ENCODE measurements at regions not wholly inside any gene's neighbourhood (a gene's known extent, or its start where the extent isn't known, plus 50 kb on each side); places are given as distances from the start of the nearest gene placed in this dataset.

DNA sequence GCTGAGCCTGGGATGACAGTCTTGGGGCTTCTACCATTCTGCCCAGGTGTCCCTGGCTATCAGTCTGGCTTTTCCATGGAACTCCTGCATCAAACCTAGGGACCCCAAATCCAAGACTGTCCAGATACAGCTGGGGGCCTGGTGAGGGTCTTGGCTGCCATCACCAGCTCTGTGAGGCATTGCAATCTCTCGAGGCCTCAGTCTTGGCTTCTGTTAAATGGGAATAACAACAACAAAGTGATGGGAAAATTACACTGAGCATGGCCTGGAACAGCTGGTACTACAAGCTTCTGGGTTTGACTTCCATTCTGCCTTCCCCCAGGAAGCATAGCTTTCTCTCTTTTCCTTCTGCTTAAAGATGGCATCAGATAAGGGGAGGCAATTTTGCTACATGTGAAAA, 50.0 kb upstream of the LCTL start:
- no peak for DNase-seq

DNA sequence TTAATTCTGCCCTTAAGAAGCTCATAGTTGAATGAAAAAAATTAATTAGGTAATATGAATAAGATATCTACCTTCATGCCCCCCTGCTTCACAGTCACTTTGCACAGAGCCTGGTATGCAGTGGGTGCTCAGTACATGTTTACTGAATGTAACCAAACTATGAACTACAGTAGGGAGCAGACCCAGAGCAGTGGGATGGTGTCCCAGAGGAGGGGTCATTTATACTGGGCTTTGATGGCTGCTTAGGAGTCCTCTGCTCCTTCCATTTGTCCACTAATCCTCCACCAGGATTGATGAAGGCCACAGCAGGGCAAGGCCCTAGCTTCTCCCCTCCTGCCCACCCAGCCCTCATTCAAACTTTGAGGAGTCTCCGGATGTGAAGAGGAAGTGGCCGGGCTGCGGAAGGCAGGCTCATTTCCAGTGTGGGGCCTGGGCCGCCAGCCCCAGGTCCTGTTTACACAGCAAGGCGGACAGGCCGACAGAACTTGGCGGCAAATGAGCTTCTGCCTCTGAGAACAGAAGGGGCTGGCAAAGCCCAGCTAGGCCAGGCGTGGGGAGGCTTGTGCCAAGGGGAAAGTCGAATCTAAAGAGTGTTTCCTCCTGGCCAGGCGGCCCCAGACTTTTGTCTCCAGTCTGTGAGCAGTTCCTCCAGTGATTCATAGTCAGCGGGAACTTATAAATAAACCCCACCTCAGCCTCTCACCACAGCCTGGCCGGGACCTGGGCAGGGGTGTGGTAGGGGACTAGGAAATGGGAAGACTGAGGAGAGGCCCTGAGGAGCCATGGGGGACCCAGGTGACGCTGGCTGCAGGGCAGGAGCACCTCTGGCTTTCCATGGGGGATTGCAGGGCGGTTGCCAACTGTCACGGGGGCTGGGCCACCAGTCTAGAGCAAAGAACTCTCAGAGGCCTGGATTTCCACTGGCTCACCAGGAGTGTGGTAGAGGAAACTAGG, 51.6 kb upstream of the LCTL start:
- DNase-seq, result no peak

DNA sequence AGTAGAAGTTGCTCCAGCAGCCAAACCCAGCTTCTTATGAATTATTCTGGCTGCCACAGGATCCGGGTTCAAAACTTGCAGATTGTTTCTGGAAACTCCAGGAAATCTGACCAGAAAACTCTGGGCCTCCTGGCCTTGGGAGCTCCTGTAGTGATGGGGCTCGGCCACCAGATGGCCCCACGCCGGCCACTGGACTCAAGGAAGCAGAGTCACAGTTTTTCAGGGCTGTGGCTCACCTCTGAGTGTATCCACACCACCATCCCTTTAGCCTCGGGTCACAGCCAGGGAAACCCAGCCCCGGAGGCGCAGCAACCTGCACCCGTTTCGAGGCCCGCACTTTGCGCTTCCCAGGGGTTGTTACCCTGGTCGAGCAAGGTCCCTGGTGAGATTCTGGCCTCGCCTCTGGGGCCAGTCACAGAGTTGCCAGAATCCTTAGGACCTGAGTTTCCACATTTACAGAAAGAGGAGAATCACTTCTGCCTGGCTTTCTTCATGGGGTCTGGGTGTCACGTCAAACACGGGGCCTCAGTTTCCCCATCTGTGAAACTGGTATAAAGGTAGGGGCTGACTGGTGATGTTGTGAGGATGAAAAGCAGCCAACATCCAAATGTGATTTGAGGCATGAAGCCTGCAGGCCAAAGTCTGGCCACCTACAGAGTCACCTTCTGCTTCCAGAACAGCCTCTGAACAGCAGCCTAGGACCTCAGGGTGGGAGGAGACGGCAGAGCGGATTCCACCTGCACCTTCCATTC, 53.5 kb upstream of the LCTL start:
- DNase-seq, result peak; percentile 66

DNA sequence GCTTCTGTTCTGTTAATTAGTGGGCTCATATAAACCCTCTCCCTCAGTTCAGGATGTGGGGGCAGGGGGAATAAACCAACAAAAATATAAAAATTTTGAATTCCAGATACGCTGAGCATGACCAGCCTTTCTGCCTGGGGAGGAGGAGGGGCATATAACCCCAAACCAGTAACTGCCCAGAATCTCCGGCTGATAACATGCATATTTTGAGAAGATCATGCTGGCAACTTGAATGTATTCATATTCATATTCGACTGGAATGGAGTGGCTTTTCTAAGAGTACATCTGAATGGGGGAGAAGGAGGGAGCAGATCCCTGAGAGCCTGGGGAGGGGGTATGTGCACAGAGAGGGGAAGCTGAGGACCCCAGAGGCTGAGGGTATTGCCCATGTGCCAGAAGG, 54.5 kb upstream of the LCTL start:
- no peak for DNase-seq

DNA sequence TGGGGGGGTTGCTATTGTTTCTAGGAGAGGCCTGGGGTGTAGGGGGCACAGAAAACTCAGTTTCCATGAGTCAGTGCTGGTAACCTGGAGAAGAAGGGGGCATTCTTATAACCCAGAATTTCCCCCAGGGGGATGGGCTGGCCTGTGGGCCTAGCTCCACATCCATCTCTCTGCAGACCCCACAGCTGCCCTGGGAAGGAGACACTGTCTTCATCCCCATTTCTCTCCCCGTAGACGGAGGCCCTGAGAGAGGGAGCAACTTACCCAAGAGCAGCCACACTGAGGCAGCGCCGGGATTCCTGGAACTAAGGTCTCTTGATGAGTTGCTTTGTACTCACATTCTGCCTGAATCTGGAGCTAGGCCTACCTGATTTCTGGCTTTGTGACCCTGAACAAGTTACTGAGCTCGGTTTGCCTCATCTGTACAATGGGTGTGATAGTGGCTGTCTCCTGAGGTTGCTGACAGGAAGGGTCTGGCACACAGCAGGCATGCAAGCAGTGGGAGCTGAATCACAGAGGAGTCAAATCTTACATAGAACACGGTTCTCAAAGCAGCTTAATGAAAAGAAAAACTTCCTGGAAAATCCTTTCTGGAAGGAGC, 55.0 kb upstream of the LCTL start:
- DNase-seq, result no peak

DNA sequence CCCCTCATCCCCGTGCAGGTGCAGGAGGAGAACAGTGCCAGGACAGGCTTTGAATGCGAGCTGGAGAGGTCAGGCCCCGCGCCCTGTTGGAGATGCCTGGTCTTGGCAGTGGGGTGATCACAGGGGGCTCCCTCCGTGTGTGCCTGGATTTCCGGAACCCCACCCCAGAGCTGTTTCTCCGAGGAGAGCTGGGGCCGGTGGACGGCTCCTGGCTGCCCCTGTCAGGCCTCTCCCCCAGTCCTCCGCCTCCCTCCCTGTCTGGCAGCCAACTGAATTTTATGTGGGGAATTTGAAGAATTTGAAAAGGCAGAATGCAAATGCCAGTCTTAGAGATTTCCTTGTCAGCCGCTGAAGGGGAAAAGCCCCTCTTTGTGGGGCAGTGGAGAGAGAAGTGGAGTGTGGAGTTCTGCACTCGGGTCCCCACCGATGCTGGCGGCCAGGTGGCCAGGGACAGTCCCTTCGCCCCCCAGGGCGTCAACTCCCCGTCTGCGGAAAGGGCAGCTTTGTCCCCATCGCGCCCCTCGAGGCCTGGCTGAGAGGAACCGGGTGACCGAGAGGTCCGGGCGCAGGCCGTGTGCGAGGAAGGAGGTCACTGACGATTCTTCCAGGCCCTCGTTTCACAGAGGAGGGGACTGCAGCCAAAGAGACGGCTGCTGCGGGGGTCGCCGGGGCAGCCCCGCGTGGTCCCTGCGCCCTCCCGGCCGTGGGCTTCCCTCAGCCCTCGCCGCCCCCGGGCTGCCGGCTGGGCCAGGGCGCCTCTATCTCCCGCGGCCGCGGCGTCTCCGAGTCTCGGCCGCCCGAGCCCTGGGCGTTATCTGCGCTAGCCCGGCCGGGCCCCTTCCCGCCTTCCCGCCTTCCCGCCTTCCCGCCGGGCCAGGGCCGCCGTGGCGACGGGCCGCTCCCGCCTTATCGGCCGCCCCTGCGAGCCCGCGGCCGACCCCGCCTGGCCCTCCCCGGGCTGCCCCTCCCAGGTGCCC, 56.0 kb upstream of the LCTL start:
- DNase-seq, result no peak

DNA sequence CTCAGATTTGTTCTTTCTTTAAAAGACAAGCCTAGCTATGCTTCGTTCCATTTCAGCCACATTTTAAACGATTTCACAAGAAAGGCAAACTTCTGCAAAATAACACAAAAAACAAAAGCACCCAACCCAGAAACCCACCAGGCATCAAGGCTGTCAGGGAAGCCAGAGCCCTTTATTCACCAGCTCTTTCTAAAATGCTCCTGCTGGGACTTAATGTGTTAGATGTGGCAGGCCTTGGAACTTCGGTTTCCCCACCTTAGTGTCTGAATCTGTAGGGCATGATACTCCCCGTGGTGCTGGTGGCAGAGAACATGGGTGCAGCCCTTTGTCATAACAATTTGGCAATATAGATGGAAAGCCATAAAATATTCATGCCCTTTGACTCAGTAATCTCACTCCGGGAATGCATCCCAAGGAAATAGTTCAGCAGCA, 56.8 kb upstream of the LCTL start:
- DNase-seq, result no peak

DNA sequence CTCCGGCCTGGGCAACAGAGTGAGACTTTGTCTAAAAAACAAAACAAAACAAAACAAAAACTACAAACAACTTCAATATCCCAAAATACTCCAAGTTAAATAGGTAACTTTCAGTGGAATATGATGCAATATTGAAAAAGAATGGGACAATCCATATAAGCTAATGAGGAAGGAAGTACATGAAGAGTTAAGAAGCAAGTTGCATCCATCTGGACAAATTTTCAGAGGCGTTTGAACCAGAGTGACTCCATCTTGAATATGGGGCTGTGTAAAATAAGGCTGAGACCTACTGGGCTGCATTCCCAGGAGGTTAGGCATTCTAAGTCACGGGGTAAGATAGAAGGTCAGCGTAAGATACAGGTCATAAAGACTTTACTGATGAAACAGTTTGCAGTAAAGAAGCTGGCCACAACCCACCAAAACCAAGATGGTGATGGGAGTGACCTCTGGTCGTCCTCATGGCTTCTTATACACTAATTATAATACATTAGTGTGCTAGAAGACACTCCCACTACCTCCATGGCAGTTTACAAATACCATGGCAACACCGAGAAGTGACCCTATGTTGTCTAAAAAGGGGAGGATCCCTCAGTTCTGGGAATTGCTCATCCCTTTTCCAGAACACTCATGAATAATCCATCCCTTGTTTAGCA, 58.1 kb upstream of the LCTL start:
- DNase-seq, result no peak

DNA sequence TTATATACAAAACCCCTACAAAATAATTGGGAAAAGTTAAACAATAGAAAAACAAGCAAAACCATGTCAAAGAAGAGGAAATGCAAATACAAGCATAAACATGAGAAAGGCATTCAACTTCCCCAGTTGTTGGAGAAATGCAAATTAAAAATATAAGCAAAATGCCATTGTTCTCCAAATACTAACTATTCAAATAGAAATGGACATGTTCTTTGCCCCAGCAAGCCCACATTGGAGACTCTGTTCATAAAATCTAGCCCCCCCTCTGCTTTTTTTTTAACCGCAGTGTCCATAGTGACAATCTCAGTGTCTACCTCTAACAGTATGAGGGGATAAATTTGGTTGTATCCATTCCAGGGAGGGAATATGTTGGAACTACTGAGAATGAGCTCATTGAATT, 59.7 kb upstream of the LCTL start:
- DNase-seq, result no peak

DNA sequence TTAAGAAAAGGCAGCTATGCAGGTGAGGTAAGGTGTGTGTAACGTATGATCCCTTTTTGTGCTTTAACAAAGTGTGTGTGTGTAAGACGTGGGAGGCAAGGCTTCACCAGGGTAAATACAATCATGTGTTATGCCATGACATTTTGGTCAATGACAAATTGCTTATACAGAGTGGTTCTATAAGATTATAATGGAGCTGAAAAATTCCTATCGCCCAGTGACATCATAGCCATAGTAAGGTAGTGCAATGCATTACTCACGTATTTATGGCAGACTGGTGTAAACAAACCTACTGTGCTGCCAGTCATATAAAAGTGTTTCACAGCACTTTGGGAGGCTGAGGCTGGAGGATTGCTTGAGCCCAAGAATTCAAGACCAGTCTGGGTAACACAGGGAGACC, 60.2 kb upstream of the LCTL start:
- no peak for DNase-seq

DNA sequence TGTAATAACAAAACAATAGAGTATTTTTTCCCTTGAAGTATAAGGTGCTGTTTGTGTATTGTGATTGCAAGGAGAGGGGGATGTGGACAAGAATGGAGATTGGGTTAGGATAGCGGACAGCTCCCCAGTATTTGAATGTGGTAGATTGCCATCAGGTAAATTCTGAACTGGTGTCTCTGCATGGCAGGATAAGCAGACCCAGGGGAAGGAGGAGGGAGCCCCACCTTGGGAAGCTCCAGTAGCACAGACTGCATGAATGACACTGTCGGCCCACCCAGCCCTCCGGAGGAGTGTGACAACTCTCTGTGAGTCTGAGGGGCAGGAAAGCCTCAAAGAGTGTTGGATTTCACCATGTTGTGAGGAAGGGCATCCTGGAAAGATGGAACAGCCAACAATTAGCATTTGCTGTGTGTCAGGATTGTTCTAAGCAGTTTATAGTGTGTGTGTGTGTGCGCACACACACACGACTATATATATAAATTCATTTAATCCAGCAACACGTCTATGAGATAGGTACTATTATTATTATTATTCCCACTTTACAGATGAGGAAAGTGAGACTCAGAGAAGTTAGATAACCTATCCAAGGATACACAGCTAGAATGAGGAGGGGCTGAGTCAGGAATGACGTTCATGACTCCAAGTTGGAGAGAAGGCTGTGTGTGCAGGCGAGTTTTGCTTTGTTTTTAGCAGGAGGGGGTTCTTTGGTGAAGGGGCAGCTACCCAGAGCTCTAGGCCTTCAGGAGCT, 63.4 kb upstream of the LCTL start:
- no peak for DNase-seq

DNA sequence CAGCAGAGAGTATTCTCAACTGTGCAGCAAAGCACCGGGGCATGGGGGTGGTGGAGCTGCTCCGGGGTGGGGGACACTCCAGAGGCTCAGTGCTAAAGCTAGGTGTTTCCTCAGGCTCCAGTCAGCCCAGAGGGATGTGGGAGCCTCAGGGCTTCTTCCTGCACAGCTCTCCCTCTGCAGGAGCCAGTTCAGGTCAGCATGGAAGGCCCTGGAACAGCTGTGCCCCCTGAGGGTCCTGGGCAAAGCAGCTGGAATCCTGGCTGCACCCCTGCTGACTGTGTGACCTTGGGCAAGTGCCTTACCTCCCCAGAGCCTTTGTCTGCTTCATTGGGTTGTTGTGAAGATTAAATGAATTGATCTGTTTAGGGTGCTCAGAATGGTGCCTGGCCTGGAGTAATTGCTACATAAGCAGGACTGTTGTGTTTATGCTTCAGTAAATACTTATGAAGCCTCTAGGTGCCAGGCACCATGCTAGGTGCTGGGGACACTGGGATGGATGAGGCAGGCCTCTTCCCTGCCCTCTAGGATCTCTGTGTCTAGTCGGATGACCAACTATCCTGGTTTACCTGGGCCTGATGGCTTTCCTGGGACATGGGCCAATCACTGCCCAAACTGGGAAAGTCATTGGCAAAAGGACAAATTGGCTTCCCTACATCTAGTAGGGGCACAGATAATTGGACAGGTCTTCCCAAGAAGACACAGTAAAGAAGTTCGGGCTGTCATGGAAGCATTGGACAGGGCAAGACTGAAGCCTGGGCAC, 64.2 kb upstream of the LCTL start:
- no peak for DNase-seq

DNA sequence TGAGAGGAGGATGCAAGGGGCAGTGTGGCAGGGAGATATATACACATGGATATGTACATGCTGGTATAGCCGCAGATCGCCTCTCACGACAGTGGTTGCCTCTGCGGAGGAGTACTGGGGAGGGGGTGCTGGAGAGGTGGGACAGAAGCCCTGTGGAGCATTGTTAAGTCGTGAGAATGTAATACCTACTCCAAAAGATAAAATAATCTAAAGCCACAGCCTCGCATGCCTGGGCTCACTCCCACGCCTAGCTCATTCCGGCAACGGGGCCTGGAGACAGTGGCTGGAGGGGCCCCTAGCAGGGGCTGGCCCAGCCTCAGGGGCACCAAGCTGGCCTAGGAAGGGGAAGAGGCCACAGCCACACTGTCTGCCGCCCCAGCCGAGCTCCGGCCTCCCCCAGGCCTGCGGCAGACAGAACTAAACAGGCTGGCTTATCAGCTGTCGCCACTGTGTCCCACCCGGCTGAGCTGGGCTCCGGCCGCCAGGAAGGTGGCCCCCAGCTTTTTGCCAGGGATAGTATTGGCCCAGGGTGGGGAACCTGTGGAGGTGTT, 65.1 kb upstream of the LCTL start:
- no peak for DNase-seq

DNA sequence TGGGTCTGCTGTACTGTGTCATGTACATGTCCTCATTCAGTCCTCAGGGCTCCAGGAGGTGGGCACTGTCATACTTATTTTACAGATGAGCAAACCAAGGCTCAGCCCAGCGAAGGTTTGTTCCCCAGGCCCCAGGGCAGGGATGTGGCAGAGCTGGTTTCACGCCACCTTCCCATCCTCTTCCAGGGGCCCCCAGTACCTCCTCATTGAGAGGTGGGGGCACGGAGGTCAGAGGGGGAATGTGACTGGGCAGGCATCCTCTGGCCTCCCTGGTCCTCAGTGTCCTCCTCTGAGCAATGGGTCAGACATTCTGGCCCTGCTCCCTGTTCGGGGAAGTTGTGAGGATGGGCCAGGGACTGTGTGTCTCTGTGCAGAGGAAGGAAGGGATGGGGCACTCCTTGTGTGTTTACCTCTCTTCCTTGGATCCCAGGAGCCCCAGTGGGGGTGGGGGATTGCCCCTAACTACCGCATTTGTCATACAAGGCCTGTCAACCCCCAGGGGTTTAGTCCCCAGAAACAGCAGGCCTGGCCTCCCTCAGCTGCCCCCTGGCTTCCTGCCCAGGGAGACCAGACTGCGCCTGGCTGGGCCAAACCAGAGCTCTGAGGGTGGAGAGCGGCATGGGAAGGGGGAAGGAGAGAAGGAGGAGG, 65.9 kb upstream of the LCTL start:
- no peak for DNase-seq

DNA sequence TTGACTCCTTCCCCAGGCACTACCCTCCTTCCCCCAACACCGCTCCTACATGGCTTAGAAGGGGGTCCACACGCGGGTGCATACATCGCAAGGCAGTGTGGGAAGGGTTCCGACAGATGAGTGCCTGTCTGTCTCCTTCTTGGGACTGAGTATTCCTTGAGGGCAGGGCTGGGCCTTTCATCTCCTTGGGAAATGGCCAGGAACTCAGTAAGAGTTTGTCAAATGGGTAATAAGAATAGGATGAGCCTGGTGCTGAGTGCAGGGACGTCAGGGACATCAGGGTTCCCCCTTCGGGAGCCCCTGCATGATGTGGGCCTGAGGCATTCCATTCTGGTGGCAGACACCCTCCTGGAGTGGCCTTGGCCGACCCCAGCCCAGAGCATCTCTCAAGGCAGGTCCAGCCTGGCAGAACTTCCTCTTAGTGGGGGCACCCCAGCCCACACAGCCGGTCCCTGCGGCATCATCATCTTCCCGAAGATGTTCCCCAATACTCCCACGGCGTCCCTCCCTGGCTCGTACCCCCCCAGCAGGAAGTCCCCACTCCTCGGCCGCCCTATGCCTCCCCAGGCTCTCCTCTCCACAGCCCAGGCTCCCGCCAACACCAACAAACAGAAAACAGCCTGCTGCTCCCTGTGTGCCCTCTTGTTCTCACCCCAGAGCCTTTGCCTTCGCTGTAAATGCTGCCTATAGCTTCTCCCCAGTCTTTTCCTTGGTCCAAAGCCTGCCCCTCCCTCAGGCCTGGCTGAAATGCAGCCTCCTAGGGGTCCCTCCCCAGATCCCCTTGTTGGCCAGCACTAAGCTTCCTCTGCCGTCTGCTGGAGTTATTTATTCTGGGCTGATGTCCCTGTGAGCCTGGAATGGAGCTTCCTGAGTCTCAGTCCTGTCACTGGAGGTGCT, 67.5 kb upstream of the LCTL start:
- no peak for DNase-seq

DNA sequence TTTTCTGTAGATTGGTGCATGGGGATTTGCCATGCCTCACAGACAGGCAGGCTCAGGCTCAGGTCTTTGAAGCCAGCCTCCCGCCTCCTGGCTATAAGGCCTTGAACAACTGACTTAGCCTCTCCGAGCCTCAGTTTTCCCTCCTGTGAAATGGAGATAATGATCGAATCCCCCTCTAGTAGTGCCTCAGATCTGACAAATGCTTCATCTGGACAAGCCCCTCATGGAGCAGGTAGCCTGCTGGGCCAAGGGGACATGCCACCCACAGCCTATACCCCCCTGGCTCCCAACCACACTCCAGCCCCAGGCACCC, 68.1 kb upstream of the LCTL start:
- DNase-seq, result no peak

DNA sequence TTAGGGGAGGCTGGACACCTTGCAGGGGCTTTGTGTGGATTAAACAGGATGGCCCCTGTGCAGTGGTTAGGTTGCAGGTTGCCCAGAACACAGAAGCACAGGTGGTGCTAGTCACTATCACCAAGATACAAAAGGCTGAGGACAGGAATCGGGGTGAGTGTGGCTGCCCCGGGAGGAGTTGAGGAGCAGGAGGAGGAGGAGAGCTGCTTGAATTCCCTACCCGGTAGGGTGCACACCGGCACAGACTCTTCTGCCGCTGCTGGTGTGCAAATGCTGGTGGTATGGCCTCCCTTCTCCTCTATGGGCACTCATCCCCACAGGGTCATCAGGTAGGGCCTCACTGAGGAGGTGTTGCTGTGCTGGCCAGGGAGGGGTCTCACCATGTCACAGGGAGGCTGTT, 67.5 kb upstream of the SMAD6 start:
- no peak for DNase-seq

DNA sequence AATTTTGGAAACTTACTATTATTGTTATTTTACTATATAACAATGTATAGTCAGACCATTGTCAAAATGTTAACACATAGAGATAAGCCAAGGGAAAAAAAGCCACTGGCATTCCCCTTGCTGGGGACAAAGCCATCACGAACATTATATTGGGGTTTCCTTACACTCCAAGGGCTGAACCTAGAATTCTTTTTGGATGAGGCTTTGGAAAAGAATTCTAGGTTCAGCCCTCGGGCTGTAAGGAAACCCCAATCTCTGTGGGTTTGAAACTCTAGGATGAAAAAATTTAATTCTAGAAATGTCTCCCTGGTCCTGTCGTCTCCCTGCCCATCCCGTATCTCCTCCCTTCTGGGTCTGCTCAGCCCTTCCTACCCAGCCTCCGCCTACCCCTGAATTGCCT, 67.0 kb upstream of the SMAD6 start:
- no peak for DNase-seq

DNA sequence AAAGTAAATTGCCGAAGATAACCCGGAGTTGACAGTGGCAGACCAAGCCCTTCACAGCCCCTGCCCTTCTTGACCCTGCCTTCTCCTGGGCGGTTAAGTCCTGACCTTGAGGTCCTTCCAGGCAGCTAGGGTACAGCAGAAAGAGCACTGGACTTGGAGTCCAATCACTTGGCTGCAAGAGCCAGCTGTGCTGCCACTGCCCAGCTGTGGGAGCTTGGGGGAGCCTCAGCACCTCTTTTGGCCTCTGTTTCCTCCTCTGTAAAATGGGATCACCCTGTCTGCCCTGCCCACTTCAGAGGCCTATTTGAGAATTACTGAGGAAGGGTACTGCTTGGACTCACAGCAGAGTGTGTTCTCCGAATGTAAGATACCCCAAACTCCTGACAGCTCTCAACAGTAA, 66.2 kb upstream of the SMAD6 start:
- no peak for DNase-seq

All from activated effector memory CD4-positive, alpha-beta T cell treated with anti-CD3 and anti-CD28 coated beads, Interleukin-2, amount 50 U/mL, for 16 hours (primary cell).